GM19193 (cell line): ENCODE measurements at regions not wholly inside any gene's neighbourhood (a gene's known extent, or its start where the extent isn't known, plus 50 kb on each side); places are given as distances from the start of the nearest gene placed in this dataset.

Source experiments
- POLR2A ChIP-seq: IDR thresholded peaks from 4 replicates; pipeline ENCODE4 v1.6.1; 2011; ENCODE audit not compliant: insufficient read depth, insufficient read length; ENCODE audit errors: extremely low read depth

DNA sequence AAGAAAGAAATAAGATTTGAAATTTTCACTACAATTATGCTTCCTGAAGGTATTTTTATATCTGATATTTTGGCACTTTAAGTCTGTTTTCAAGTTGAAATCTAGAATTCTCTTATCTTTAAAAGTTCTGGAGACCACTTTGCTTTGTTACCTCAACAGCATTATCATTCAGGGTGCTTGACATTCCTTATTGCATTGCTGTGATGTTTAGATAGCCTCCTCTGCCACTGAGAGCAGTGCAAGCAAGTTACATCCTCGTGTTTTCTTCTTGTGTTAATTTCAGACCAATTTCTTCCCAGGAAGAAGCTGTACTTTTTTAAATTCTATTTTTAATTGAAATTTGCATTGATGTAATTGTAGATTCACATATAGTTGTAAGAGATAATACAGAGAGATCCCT lies 333.9 kb upstream of the KIRREL3 start:
- no peak for TF ChIP-seq POLR2A

DNA sequence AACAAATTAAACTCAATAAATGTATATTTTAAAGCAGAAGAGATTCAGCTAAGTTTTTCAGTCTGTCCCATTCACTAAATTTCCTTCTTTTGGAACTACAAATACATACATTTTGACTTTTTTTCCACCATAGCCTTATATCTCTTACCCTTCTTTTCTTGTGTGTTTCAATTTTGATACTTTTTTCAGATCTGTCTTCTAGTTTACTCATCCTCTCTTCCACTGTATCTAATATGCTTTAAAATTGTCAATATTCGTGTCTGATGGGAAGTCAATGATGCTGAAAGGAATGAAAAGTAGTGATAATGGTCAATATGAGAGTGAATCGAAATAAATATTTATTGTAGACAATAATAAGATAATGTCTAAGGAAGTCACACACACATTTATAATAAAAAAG lies 332.3 kb upstream of the KIRREL3 start:
- no peak for TF ChIP-seq POLR2A

GRCh38 chr11:127330044-127330443 lies 329.5 kb upstream of the KIRREL3 start:
- no peak for TF ChIP-seq POLR2A

DNA sequence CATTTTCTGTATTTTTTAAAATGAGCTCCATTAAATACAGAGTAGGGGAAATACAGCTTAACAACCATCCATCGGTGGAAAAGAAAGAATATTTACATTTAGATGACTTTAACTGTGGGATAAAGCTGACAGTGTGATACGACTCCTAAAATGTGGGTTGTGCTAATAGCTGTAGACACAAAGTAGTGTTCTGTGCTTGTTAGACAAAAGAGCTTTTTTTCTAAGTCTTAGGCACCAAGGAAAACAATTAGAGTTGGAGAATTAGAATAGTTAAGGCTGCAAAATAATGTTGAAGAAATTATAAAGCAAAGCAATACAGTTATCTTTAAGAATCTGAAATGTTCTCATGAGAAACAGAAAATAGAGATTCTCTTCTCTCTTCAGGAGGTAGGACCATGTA lies 307.7 kb upstream of the KIRREL3 start:
- TF ChIP-seq POLR2A, result no peak

- TF ChIP-seq POLR2A, result no peak
Observed at GRCh38 chr11:127307700-127308099, 307.1 kb upstream of the KIRREL3 start.

DNA sequence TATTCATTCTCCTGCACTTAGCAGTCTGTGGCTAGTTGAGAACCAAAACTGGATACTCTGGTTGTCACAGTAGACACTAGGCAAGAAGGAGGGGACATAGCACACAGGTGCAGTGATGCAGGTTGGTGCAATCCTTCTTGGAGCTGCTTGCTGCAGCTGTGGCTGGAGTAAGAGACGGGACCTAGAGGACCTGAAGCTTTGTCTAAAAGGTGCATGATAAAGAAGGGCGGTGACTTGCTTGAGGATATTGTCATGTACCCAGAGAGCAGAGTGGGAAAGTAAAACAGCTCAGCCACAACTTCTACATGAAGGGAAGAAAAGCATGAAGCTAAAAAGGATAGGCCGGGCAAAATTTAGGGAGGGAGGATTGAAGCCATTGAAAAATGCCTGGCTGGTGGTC lies 304.1 kb upstream of the KIRREL3 start:
- no peak for TF ChIP-seq POLR2A

- TF ChIP-seq POLR2A, result no peak
Observed at GRCh38 chr11:127288926-127289325, 288.4 kb upstream of the KIRREL3 start.

DNA sequence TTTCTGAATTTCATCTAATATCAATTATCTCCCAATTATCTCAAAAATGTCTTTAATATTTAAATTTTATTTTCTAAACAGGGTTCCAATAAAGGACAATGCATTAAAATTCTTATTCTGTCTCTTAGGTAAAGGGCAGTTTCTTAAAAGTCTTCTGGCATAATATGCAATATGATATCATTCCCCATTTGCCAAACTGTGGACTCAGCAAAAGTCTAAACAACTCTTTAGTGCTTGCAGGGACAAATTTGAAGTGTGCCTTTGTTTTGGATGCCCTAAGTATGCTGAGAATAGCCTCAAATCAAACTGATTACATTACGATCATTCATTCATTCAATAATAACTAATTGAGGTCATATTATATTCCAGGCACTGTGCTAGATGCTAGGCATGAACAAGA lies 281.0 kb upstream of the KIRREL3 start:
- TF ChIP-seq POLR2A, result no peak

GRCh38 chr11:127275774-127276173 lies 275.2 kb upstream of the KIRREL3 start:
- no peak for TF ChIP-seq POLR2A

GRCh38 chr11:127274328-127274676 lies 273.7 kb upstream of the KIRREL3 start:
- no peak for TF ChIP-seq POLR2A

GRCh38 chr11:127273593-127274327 lies 273.2 kb upstream of the KIRREL3 start:
- no peak for TF ChIP-seq POLR2A

DNA sequence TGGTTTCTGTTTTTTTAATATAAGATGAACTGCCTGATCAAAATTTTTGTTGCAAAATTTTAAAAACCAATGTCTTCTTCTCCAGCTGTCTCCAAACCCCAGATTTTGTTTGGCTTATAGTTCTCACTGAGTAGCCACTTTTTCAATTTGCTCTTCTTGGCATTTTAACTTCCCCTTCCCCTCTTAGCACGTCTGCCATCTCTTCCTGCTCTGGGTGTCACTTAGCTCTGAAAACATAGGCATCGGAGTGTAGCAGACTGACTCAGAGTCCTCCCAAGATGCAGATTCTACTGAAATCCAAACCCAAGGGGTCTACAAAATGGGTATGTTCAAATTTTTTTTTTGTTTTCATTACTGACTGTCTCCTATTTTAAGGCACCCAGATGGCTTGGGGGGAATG lies 270.3 kb upstream of the KIRREL3 start:
- no peak for TF ChIP-seq POLR2A

DNA sequence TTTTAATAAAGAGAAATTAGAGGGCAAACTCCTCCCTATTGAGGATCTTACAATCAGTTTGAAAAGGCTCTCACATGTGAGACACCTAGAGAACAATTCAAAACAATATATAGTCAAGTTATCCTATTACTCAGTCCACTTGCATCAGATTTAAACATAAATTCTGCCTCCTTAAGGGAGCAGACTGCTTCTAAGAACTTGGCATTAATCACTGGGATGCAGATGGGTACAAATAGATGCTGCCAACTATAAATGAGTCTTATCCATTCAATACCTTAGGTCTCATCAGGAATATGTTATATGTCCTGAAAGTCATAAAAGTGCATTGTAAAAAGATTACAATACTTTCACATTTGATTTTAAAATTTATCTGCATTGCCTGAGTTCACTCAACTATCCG lies 269.3 kb upstream of the KIRREL3 start:
- TF ChIP-seq POLR2A, result no peak

DNA sequence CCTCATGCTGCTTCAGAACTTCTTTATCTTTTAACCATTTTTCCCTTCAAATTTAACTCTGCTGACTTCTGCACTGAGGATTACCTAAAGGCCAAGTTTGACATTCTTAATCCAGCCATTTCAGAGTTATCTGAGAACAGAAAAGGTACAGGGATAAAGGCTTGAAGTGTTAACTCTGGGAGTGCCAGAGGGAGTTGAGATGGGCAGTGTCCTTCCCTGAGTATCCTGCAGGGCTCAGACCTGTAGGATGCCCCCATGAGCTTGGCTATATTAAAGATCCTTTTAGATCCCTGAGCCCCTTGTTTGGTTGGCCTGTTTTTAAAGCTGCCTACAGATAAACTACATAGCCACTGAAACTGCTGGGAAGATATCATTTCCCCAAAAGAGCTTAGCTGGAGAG lies 268.4 kb upstream of the KIRREL3 start:
- no peak for TF ChIP-seq POLR2A

- no peak for TF ChIP-seq POLR2A
Observed at GRCh38 chr11:127268521-127268920, 268.0 kb upstream of the KIRREL3 start.

DNA sequence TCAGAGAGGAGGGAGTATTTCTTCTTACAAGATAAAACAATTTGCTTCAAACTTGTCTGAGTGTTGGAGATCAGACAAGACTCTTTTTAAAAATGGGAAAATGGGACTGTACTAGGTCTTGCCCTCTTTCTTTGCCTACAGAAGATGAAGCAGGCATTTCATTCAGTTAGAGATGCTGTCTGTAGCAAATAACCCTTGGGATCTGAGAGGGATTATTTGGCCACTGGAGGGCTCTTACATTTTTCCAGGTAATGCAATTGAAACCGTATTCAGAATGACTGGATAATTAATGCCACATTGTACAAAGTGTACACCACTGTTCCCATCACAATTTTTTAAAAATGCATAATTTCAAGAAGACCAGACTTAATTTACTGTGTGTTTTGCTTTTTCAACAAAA lies 258.5 kb upstream of the KIRREL3 start:
- TF ChIP-seq POLR2A, result no peak

GRCh38 chr11:127255209-127255608 lies 254.6 kb upstream of the KIRREL3 start:
- no peak for TF ChIP-seq POLR2A
